ENCODE measurements at regions not wholly inside any gene's neighbourhood (a gene's known extent, or its start where the extent isn't known, plus 50 kb on each side); places are given as distances from the start of the nearest gene placed in this dataset.

DNA sequence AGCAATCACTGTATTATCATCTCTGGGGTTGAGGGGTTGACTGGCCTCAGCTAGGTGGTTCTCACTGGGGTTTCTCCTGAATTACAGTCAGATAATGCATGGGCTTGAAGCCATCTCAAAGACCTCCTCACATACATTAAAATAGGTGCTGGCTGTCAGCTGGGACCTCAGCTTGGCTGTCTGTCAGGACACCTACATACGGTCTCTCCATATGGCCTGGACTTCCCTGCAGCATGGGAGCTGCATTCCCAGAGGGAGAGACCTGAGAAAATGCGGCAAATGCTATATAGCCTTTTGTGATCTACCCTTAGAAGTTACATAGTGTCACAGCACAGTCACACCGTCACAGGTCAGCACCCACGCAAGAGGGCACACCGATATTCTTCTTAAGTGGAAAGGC, 93.6 kb downstream of the TSEN15 start (continued):
- TF ChIP-seq, protein P1, sequence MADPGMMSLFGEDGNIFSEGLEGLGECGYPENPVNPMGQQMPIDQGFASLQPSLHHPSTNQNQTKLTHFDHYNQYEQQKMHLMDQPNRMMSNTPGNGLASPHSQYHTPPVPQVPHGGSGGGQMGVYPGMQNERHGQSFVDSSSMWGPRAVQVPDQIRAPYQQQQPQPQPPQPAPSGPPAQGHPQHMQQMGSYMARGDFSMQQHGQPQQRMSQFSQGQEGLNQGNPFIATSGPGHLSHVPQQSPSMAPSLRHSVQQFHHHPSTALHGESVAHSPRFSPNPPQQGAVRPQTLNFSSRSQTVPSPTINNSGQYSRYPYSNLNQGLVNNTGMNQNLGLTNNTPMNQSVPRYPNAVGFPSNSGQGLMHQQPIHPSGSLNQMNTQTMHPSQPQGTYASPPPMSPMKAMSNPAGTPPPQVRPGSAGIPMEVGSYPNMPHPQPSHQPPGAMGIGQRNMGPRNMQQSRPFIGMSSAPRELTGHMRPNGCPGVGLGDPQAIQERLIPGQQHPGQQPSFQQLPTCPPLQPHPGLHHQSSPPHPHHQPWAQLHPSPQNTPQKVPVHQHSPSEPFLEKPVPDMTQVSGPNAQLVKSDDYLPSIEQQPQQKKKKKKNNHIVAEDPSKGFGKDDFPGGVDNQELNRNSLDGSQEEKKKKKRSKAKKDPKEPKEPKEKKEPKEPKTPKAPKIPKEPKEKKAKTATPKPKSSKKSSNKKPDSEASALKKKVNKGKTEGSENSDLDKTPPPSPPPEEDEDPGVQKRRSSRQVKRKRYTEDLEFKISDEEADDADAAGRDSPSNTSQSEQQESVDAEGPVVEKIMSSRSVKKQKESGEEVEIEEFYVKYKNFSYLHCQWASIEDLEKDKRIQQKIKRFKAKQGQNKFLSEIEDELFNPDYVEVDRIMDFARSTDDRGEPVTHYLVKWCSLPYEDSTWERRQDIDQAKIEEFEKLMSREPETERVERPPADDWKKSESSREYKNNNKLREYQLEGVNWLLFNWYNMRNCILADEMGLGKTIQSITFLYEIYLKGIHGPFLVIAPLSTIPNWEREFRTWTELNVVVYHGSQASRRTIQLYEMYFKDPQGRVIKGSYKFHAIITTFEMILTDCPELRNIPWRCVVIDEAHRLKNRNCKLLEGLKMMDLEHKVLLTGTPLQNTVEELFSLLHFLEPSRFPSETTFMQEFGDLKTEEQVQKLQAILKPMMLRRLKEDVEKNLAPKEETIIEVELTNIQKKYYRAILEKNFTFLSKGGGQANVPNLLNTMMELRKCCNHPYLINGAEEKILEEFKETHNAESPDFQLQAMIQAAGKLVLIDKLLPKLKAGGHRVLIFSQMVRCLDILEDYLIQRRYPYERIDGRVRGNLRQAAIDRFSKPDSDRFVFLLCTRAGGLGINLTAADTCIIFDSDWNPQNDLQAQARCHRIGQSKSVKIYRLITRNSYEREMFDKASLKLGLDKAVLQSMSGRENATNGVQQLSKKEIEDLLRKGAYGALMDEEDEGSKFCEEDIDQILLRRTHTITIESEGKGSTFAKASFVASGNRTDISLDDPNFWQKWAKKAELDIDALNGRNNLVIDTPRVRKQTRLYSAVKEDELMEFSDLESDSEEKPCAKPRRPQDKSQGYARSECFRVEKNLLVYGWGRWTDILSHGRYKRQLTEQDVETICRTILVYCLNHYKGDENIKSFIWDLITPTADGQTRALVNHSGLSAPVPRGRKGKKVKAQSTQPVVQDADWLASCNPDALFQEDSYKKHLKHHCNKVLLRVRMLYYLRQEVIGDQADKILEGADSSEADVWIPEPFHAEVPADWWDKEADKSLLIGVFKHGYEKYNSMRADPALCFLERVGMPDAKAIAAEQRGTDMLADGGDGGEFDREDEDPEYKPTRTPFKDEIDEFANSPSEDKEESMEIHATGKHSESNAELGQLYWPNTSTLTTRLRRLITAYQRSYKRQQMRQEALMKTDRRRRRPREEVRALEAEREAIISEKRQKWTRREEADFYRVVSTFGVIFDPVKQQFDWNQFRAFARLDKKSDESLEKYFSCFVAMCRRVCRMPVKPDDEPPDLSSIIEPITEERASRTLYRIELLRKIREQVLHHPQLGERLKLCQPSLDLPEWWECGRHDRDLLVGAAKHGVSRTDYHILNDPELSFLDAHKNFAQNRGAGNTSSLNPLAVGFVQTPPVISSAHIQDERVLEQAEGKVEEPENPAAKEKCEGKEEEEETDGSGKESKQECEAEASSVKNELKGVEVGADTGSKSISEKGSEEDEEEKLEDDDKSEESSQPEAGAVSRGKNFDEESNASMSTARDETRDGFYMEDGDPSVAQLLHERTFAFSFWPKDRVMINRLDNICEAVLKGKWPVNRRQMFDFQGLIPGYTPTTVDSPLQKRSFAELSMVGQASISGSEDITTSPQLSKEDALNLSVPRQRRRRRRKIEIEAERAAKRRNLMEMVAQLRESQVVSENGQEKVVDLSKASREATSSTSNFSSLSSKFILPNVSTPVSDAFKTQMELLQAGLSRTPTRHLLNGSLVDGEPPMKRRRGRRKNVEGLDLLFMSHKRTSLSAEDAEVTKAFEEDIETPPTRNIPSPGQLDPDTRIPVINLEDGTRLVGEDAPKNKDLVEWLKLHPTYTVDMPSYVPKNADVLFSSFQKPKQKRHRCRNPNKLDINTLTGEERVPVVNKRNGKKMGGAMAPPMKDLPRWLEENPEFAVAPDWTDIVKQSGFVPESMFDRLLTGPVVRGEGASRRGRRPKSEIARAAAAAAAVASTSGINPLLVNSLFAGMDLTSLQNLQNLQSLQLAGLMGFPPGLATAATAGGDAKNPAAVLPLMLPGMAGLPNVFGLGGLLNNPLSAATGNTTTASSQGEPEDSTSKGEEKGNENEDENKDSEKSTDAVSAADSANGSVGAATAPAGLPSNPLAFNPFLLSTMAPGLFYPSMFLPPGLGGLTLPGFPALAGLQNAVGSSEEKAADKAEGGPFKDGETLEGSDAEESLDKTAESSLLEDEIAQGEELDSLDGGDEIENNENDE (IDR thresholded peaks at IDR 0.05; ENCODE audit: insufficient replicate concordance, low read length): no peak
- TF ChIP-seq SP4 (IDR thresholded peaks at IDR 0.05; ENCODE audit: low read length) (no peak), SUZ12 (IDR thresholded peaks at IDR 0.05; ENCODE audit: low read length) (no peak), EZH2 (IDR thresholded peaks at IDR 0.05; ENCODE audit: low read depth, low read length, severe bottlenecking) (no peak)
- TF ChIP-seq, protein P2, sequence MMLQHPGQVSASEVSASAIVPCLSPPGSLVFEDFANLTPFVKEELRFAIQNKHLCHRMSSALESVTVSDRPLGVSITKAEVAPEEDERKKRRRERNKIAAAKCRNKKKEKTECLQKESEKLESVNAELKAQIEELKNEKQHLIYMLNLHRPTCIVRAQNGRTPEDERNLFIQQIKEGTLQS (IDR thresholded peaks at IDR 0.05; ENCODE audit: insufficient read depth, low read depth, low read length): no peak
